H1 (cell line): ENCODE measurements at regions not wholly inside any gene's neighbourhood (a gene's known extent, or its start where the extent isn't known, plus 50 kb on each side); places are given as distances from the start of the nearest gene placed in this dataset.

Experiments used
- SUZ12 ChIP-seq: fragments of 200-600 bp; sonication (generic); IDR thresholded peaks from 2 replicates; pipeline ENCODE4 v1.6.1; 2012; ENCODE audit warnings: mild to moderate bottlenecking, inconsistent platforms, low read length, moderate library complexity, mixed read lengths
- TF ChIP-seq, protein P1 (sequence below), 3 experiments: IDR thresholded peaks; 1 replicate in 2 of 3; 2 replicates in 1 of 3; pipeline versions ENCODE4 v1.5.1 to v1.6.1; 2011; ENCODE audit warnings: low read length in 3 of 3, mild to moderate bottlenecking in 3 of 3, inconsistent platforms in 2 of 3, low read depth in 1 of 3, moderate library complexity in 1 of 3; ENCODE audit not compliant: insufficient read depth in 1 of 3; ENCODE audit errors: control extremely low read depth in 1 of 3

DNA sequence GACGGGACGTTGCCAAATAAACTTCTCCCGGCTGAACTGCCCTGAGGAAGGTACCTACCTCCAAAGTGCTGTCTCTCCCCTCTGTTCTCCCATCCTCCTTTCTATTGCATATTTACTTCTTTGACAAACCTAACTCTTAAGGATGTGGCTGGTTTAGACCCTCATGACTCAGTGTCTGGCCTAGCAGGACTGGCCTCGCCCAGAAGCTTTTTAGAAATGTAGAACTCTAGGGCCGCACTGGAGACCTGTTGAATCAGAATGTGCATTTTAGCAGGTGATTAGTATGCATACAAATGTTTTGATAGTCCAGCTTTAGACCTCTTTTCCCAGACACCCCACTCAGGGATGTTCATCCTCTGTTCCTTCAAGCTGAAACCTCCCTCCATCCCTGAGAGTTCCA, 335.9 kb downstream of the PIK3R1 start:
- TF ChIP-seq SUZ12: no peak
- TF ChIP-seq, protein P1, sequence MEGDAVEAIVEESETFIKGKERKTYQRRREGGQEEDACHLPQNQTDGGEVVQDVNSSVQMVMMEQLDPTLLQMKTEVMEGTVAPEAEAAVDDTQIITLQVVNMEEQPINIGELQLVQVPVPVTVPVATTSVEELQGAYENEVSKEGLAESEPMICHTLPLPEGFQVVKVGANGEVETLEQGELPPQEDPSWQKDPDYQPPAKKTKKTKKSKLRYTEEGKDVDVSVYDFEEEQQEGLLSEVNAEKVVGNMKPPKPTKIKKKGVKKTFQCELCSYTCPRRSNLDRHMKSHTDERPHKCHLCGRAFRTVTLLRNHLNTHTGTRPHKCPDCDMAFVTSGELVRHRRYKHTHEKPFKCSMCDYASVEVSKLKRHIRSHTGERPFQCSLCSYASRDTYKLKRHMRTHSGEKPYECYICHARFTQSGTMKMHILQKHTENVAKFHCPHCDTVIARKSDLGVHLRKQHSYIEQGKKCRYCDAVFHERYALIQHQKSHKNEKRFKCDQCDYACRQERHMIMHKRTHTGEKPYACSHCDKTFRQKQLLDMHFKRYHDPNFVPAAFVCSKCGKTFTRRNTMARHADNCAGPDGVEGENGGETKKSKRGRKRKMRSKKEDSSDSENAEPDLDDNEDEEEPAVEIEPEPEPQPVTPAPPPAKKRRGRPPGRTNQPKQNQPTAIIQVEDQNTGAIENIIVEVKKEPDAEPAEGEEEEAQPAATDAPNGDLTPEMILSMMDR (IDR thresholded peaks at IDR 0.05; ENCODE audit: control extremely low read depth in 1 of 3, insufficient read depth in 1 of 3, low read depth in 1 of 3, low read length in 3 of 3): no peak
